Pancreas (tissue), 10 donors: ENCODE measurements at regions not wholly inside any gene's neighbourhood (a gene's known extent, or its start where the extent isn't known, plus 50 kb on each side); places are given as distances from the start of the nearest gene placed in this dataset.

ENCODE experiments used
- ATAC-seq, 4 donors: fragments of 200-7000 bp; cut with Tn5 transposase; one replicate each; pipeline versions ENCODE4 v1.8.0 to v1.9.1; 2020; ENCODE audit warnings: mild to moderate bottlenecking in 4 of 4, moderate library complexity in 4 of 4
- DNase-seq, 6 donors: peaks; one replicate each; pipeline ENCODE4 v3.0.0-alpha.2; 2020
- FAIRE-seq: peaks from 2 replicates; lab custom pipeline; 2012; peaks lifted over from hg19 to GRCh38; lab: Jason Lieb, UNC
- H3K27ac ChIP-seq, 4 donors: fragments of 200-600 bp; sonication (generic); 1 replicate in 3 of 4; 2 replicates in 1 of 4; pipeline versions ENCODE4 v1.5.0 to v1.8.0; 2020
- H3K27me3 ChIP-seq, 4 donors: fragments of 200-600 bp; one replicate each; pipeline ENCODE4 v1.8.0; 2021
- H3K36me3 ChIP-seq, 3 donors: fragments of 200-600 bp; sonication (generic) in 1 of 3; one replicate each; pipeline versions ENCODE4 v1.5.0 to v1.8.0; 2020 to 2021
- H3K4me1 ChIP-seq, 3 donors: fragments of 200-600 bp; one replicate each; pipeline ENCODE4 v1.8.0; 2021
- H3K4me3 ChIP-seq, 4 donors: fragments of 200-600 bp; sonication (generic) in 2 of 4; one replicate each; pipeline versions ENCODE4 v1.5.0 to v1.8.0; 2020 to 2021
- H3K9me3 ChIP-seq, 4 donors: fragments of 200-600 bp; one replicate each; pipeline ENCODE4 v1.8.0; 2021
- CTCF ChIP-seq, 4 donors: fragments of 200-600 bp; sonication (generic) in 3 of 4; IDR thresholded peaks; one replicate each; pipeline versions ENCODE4 v1.5.0 to v1.8.0; 2021; ENCODE audit warnings: antibody characterized with exemption in 4 of 4
- WGBS, 2 donors: extraction: QIAGEN DNeasy Blood & Tissue Kit; methylation state at CpG; one replicate each; pipeline ENCODE4 v1.1.7; 2013; 5-methylcytosine and 5-hydroxymethylcytosine counted together
- intact Hi-C, 3 donors: fragments of 100-400 bp; cut with DNase I; formaldehyde crosslinking; loops; one replicate each; pipeline versions ENCODE4 v1.11.1 to v1.14.2; 2022
- donor health status: healthy with polysubstance abuse.
- donor health status: DM: no; HTN: no; CAD: no; lungs with moderate emphysema.
- donor health status: DM: no; HTN: no; CAD: no.
- donor health status: control.
- donor health status: control.
- donor health status: Bipolar disorder and iron deficiency.
- donor health status: DM: yes; HTN: yes; CAD: no.
- donor health status: DM: no; HTN: no; CAD: no.
- donor health status: DM: no; HTN: no; CAD: no.
- donor health status: DM: yes; HTN: yes; CAD: no.

- intact Hi-C loops, result no loop called here
- Histone ChIP-seq H3K9me3 (no peaks in the 10 kb centered on the region), H3K4me1 (no peaks in the 10 kb centered on the region), H3K27me3 (peaks cover 0 to 6% (median 0%) of the 10 kb centered on the region in 4 donors), H3K36me3 (no peaks in the 10 kb centered on the region), H3K27ac (no peak overlapping the region), H3K4me3 (no peak overlapping the region)
- DNase-seq (no peak), FAIRE-seq (no peak), ATAC-seq (no peak)
- WGBS, 2 donors, result 18 to 19% methylated on average over 41 to 44 of the region's 44 CpGs
- no peak for TF ChIP-seq CTCF (IDR thresholded peaks at IDR 0.05)
These were observed 85.8 kb downstream of the HIF1AN start for GRCh38 chr10:100621360-100622205.

GRCh38 chr10:100622946-100623345, 87.2 kb downstream of the HIF1AN start:
- DNase-seq (no peak), FAIRE-seq (no peak), ATAC-seq (no peak)
- TF ChIP-seq CTCF (IDR thresholded peaks at IDR 0.05), result no peak
- Histone ChIP-seq H3K4me1 (no peaks in the 10 kb centered on the region), H3K4me3 (no peak overlapping the region), H3K27me3 (peaks cover 0 to 6% (median 0%) of the 10 kb centered on the region in 4 donors), H3K36me3 (no peaks in the 10 kb centered on the region), H3K9me3 (no peaks in the 10 kb centered on the region), H3K27ac (no peak overlapping the region)
- WGBS, 2 donors, result 64 to 84% methylated on average over 7 of the region's 7 CpGs
- intact Hi-C loops, result no loop called here

GRCh38 chr10:100623521-100624230, 87.9 kb downstream of the HIF1AN start:
- no peak for TF ChIP-seq CTCF (IDR thresholded peaks at IDR 0.05)
- ATAC-seq, result no peak
- intact Hi-C loops, result no loop called here
- no peaks in the 10 kb centered on the region for H3K9me3 ChIP-seq
- H3K27me3 ChIP-seq, result peaks cover 0 to 6% (median 0%) of the 10 kb centered on the region in 4 donors
- no peaks in the 10 kb centered on the region for H3K36me3 ChIP-seq
- 54 to 58% methylated on average over 11 to 12 of the region's 12 CpGs for WGBS, 2 donors
- DNase-seq, result no peak
- no peak overlapping the region for H3K4me3 ChIP-seq
- no peak overlapping the region for H3K27ac ChIP-seq
- FAIRE-seq, result no peak
- no peaks in the 10 kb centered on the region for H3K4me1 ChIP-seq

GRCh38 chr10:100624298-100624697, 88.6 kb downstream of the HIF1AN start:
- no peak for FAIRE-seq
- Histone ChIP-seq H3K27ac (no peak overlapping the region), H3K4me1 (no peaks in the 10 kb centered on the region), H3K36me3 (no peaks in the 10 kb centered on the region), H3K4me3 (no peak overlapping the region), H3K9me3 (no peaks in the 10 kb centered on the region), H3K27me3 (peaks cover 0 to 6% (median 0%) of the 10 kb centered on the region in 4 donors)
- no peak for TF ChIP-seq CTCF (IDR thresholded peaks at IDR 0.05)
- intact Hi-C loops, result no loop called here
- 57 to 63% methylated on average over 8 of the region's 8 CpGs for WGBS, 2 donors
- ATAC-seq, result no peak
- no peak for DNase-seq
